MCF 10A (cell line): ENCODE measurements at regions not wholly inside any gene's neighbourhood (a gene's known extent, or its start where the extent isn't known, plus 50 kb on each side); places are given as distances from the start of the nearest gene placed in this dataset.

Experiments used
- BruUV-seq: library from RNA; stranded (reverse); fragments of 400-500 nt; replicated peaks from 2 replicates; lab custom pipeline; 2021; lab: Mats Ljungman, UMichigan
- CTCF ChIA-PET: fragments of 300-600 bp; sonication (Branson Sonifier 250); formaldehyde crosslinking; extraction: SDS; loops from one replicate; lab custom pipeline; 2021; ENCODE audit warnings: antibody characterized with exemption, inconsistent platforms; lab: Yijun Ruan, JAX
- POLR2A ChIA-PET: fragments of 300-600, 350-650 bp; sonication (Branson Sonifier 250); formaldehyde crosslinking; extraction: SDS; loops from one replicate; lab custom pipeline; 2020; ENCODE audit warnings: antibody characterized with exemption, inconsistent platforms; lab: Yijun Ruan, JAX
- DNase-seq: peaks from one replicate; pipeline ENCODE4 v3.0.0-alpha.2; 2018; ENCODE audit not compliant: unreplicated experiment
- H3K27ac Mint-ChIP-seq: one replicate; pipeline ENCODE4 v1.8.0; 2022; ENCODE audit warnings: mild to moderate bottlenecking, low read depth, mixed read lengths; ENCODE audit not compliant: unreplicated experiment
- H3K27me3 Mint-ChIP-seq: one replicate; pipeline ENCODE4 v1.8.0; 2022; ENCODE audit warnings: mixed read lengths; ENCODE audit not compliant: insufficient read depth, unreplicated experiment
- H3K36me3 Mint-ChIP-seq: one replicate; pipeline ENCODE4 v1.8.0; 2022; ENCODE audit warnings: mild to moderate bottlenecking, moderate library complexity, mixed read lengths; ENCODE audit not compliant: insufficient read depth, unreplicated experiment
- H3K4me1 Mint-ChIP-seq: one replicate; pipeline ENCODE4 v1.8.0; 2022; ENCODE audit warnings: mixed read lengths; ENCODE audit not compliant: insufficient read depth, unreplicated experiment
- H3K4me3 Mint-ChIP-seq: one replicate; pipeline ENCODE4 v1.8.0; 2022; ENCODE audit warnings: mild to moderate bottlenecking, moderate library complexity, mixed read lengths; ENCODE audit not compliant: unreplicated experiment
- H3K9me3 Mint-ChIP-seq: one replicate; pipeline ENCODE4 v1.8.0; 2022; ENCODE audit warnings: mixed read lengths; ENCODE audit not compliant: unreplicated experiment
- intact Hi-C: fragments of 100-400 bp; cut with micrococcal nuclease; formaldehyde crosslinking; loops from 2 replicates; pipeline ENCODE4 v1.14.1; 2022
- TF ChIP-seq, protein P1 (sequence below): fragments of 200-600 bp; IDR thresholded peaks from one replicate; pipeline ENCODE4 v1.8.0; 2022; ENCODE audit warnings: antibody characterized with exemption, mild to moderate bottlenecking; ENCODE audit not compliant: unreplicated experiment

DNA sequence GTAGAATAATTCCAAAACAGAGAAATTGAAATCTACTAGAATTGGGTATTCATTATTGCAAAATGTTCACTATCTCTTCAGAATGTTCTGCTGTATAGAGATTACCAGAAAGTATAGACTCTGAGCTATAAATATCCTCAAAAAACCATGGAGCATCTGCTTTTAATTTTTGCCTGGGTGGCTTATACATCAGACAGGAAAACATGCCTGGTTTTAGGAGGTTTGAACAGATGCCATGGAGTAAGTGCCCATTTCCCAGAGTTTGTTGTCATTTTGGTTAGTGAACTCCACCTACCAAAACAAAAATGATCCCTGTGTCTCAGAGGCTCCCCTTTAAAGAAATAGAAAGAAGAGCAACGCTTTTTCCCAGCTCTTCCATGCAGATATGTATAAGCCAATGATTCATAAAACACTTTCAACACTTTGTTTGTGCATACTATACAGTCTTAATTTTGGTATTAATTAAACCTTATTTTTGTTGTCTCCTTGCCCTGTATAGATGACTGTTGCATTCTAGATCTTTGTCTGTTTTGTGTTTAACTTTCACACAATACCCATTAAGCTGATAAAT lies 68.7 kb downstream of the MEPE start:
- peaks cover 11% of the 10 kb centered on the region for H3K4me1 Mint-ChIP-seq
- no peaks in the 10 kb centered on the region for H3K9me3 Mint-ChIP-seq
- BruUV-seq = no TSS peak
- POLR2A ChIA-PET = interaction anchor here (1.2 kb wide), 1 partner anchor 10 kb away, joined by 7 read pairs; no protein-coding TSS in a partner anchor
- CTCF ChIA-PET = interaction anchor here (0.5 to 1.3 kb wide), 2 partner anchors 61 to 72 kb away, joined by 3 read pairs; no protein-coding TSS in a partner anchor
- no peak for DNase-seq
- no peak overlapping the region for H3K27ac Mint-ChIP-seq
- H3K27me3 Mint-ChIP-seq = no peaks in the 10 kb centered on the region
- H3K36me3 Mint-ChIP-seq = no peaks in the 10 kb centered on the region
- TF ChIP-seq, protein P1, sequence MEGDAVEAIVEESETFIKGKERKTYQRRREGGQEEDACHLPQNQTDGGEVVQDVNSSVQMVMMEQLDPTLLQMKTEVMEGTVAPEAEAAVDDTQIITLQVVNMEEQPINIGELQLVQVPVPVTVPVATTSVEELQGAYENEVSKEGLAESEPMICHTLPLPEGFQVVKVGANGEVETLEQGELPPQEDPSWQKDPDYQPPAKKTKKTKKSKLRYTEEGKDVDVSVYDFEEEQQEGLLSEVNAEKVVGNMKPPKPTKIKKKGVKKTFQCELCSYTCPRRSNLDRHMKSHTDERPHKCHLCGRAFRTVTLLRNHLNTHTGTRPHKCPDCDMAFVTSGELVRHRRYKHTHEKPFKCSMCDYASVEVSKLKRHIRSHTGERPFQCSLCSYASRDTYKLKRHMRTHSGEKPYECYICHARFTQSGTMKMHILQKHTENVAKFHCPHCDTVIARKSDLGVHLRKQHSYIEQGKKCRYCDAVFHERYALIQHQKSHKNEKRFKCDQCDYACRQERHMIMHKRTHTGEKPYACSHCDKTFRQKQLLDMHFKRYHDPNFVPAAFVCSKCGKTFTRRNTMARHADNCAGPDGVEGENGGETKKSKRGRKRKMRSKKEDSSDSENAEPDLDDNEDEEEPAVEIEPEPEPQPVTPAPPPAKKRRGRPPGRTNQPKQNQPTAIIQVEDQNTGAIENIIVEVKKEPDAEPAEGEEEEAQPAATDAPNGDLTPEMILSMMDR = no peak
- intact Hi-C loops = no loop called here
- no peak overlapping the region for H3K4me3 Mint-ChIP-seq

DNA sequence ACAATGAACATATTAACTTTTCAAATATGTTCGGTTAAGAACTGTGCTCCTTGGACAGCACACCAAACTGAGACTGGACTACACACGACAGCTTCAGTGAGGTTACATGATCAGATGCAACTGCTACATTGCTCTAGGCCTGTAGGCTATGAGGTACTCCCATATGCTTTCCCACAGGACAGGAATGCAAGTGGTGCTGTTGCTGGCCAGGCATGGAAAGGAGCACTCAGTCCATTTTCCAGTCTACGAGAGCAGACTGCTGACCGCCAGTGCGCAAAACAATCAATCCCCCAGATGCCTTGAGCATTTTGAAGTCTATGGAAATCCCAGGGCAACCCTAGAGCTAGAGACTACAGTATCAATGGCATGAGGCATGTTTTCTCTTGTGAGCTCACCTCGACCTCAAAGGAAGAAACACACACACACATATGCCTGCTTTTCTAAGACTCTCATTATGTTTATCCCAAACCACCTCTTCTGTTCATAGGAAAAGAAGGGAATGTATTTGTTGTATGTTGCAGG lies 70.8 kb upstream of the SPP1 start:
- ChIA-PET POLR2A (interaction anchor here (0.6 kb wide), 1 partner anchor 16 kb away, joined by 4 read pairs; no protein-coding TSS in a partner anchor), CTCF (interaction anchor here (0.6 to 0.7 kb wide), 3 partner anchors 66 to 1184 kb away, joined by 3 read pairs; no protein-coding TSS in a partner anchor)
- no peak for DNase-seq
- intact Hi-C loops = no loop called here
- Mint-ChIP-seq H3K4me3 (no peak overlapping the region), H3K4me1 (no peaks in the 10 kb centered on the region), H3K9me3 (no peaks in the 10 kb centered on the region), H3K36me3 (no peaks in the 10 kb centered on the region), H3K27me3 (no peaks in the 10 kb centered on the region), H3K27ac (no peak overlapping the region)
- TF ChIP-seq, protein P1 = no peak
- no TSS peak for BruUV-seq

DNA sequence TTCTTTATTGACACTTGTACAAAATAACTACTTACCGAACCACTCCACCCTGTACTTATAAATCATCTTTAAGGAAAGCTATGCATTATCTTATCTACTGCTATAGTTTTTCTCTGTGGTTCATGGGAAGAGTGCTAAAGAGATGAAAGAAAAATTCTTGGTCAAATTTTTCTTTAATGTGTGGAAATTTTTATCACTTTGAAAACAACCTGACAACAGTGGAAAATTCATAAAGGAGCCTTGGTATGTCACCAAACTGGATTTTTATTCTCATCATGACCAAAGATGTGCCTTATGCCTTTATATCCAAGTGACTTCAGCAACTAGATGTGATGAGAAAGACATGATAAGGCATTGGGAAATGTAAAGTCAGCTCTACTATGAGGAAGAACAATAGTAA lies 67.2 kb upstream of the SPP1 start:
- ChIA-PET CTCF (no interaction called here), POLR2A (no interaction called here)
- H3K4me3 Mint-ChIP-seq = no peak overlapping the region
- H3K27ac Mint-ChIP-seq = no peak overlapping the region
- no peaks in the 10 kb centered on the region for H3K36me3 Mint-ChIP-seq
- DNase-seq = no peak
- no peaks in the 10 kb centered on the region for H3K27me3 Mint-ChIP-seq
- no peaks in the 10 kb centered on the region for H3K9me3 Mint-ChIP-seq
- TF ChIP-seq, protein P1 = no peak
- peaks cover 5% of the 10 kb centered on the region for H3K4me1 Mint-ChIP-seq
- no TSS peak for BruUV-seq
- intact Hi-C loops = no loop called here

DNA sequence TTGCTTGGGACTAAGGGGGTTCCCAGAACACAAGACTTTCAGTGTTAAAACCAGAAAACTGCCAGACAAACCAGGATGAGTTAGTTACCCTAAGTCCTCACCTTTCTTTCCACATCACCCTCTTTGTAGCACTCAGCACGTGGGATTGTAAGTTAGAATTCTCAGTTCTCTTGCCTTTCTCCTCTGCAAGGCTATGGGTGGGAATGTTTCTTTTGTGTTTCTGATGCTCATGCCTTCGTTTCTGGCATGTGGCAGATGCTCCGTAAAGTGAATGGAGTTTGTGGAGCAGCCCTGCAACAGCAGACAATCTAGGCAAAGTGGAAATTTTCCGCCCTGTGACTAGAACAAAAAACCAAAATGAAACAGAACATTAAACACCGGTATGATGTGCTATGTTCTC lies 64.7 kb upstream of the SPP1 start:
- Mint-ChIP-seq H3K27ac (no peak overlapping the region), H3K4me3 (no peak overlapping the region), H3K4me1 (peaks cover 5% of the 10 kb centered on the region), H3K36me3 (no peaks in the 10 kb centered on the region), H3K9me3 (no peaks in the 10 kb centered on the region), H3K27me3 (no peaks in the 10 kb centered on the region)
- BruUV-seq = no TSS peak
- DNase-seq = no peak
- CTCF ChIA-PET = no interaction called here
- POLR2A ChIA-PET = no interaction called here
- TF ChIP-seq, protein P1 = no peak
- intact Hi-C loops = no loop called here
